GM12872 (cell line): ENCODE measurements at regions not wholly inside any gene's neighbourhood (a gene's known extent, or its start where the extent isn't known, plus 50 kb on each side); places are given as distances from the start of the nearest gene placed in this dataset.

Experiments
- CTCF ChIP-seq: IDR thresholded peaks from 3 replicates; pipeline ENCODE4 v1.5.1; 2011; ENCODE audit warnings: low read depth, mild to moderate bottlenecking, low read length, moderate library complexity; ENCODE audit not compliant: insufficient read depth

DNA sequence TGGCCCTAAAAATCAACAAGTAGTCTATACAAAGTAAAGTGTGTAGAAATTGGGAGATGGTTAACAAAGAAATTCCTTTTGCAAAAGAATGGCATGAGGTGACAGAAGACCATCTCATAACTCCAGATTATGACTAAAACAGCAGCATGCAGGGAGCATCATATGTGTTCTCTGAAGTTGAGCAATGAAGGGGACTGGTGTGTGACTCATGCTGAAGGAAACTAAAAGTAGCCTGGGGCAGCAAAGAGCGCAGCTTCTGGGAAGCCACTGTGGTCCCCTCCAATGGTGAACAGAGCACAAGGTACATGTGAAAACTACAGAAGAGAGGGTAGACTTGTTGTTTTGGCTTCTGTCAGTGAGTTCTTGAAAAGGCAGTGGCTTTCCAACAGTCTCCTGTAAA, 133.4 kb downstream of the MACC1 start:
- TF ChIP-seq CTCF: no peak

DNA sequence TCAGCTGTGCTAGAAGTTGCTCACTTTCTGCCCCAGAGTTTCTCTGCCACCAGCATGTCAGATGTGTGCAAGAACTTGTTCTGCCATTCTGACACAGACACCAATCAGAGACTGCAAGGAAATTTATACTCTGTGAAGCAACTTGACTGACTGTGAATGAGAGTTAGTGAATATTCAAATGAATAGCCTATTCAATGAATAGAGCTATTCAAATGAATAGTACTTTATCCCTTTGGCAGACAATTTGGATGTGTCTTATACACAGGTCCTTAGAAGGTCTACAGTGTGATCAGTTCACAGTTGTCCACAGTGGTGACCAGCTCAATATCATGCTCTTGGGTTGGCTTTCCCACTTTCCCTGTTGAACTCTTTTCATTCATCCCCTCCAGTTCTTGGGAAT, 138.1 kb downstream of the MACC1 start:
- TF ChIP-seq CTCF: no peak

DNA sequence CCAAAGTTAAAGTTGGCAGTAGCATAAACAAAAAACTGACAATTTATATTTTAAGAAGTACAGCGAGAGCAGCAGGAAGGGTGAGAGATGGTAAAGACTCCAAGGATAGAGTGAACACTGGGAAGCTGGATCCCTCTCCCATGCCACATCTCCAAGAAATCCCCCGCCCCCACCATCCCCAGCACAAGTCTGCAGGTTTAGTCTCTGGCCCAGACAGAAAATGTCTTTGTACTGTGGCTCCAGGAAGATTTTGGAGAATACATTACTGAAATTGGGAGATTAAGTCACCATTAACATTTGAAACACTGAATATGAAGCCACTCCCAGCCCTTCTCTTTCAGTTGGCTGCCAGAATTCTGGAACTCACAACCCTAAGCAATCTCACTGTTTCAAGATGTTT, 140.3 kb downstream of the MACC1 start:
- no peak for TF ChIP-seq CTCF

DNA sequence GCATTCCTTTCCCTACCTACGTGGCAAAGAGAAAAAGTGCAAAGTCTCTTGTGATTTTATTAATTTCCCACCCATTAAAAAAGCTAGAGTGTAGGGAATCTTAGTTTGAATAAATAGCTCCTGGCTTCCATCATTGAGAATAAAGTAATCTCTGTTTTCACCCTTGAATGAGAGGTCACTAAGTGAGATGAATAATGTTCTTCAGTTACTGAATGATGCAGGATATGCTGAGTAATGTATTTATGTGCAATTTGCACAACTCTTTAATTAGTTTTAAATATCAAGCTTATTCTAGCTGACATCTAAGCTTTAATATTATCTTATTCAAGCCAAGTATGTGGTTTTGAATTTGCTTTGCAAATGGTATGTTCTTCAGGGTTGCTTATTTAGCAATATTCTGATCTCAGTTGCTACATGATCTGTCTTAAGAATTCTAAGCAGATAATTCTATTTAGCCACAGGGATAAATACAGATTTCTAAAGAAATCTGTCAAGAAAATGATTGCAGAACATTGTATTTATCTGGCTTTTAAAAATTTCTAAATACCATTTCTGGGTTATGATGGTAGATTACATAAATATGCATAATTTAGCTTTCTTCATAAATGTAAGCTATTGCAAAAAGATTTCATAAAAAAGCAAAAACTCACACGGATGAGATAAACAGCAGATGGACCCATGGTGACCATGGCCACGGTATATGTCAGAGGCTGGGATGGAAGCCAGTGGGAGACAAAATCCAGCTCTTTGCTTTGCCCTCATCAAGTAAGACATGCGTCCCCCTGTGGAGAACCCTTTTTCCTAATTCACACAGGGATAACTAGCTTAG, 141.0 kb downstream of the MACC1 start:
- no peak for TF ChIP-seq CTCF

GRCh38 chr7:20075440-20075839, 141.7 kb downstream of the MACC1 start:
- no peak for TF ChIP-seq CTCF

GRCh38 chr7:20064974-20065862, 152.0 kb downstream of the MACC1 start:
- TF ChIP-seq CTCF: no peak

DNA sequence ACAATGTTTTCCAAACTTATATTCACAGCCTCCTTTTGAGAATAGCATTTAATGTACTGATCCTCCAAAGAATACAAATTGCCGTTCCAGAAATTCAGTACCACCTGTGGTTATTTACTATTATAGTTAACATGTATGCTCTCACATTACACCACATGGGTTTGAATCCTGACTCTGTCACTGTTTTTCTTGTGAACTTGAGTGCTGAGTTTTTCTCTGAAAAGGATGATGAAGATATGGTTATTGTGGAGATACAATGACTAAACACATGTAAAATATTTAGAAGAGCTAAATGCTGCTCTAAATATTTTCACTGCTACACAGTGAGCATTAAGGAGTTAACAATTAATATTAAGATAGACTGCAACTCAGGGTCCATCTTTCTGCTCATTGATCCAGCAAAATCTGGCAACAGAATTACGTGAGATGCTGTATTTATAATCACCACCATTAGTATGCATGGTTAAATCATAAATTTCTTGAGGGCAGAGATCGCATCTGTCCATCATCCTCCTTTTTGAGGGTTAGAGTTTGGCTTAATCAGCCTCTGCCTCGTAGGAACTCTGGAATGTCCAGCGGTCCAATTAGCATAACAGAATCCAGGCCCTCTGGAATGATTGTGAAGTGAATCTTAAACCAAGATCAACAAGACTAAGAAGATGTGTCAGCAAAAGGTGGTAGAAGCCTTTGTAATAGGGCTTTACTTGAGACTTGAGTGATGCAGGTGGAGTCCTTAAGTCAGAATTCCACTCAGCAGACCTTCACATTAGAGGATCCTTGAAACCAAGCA, 152.8 kb downstream of the MACC1 start:
- no peak for TF ChIP-seq CTCF
